Panc1 (cell line): ENCODE measurements at regions not wholly inside any gene's neighbourhood (a gene's known extent, or its start where the extent isn't known, plus 50 kb on each side); places are given as distances from the start of the nearest gene placed in this dataset.

Source experiments
- ATAC-seq: fragments of 200-7000 bp; cut with Tn5 transposase; 2 replicates; pipeline ENCODE4 v1.9.1; 2020; ENCODE audit warnings: mild to moderate bottlenecking, moderate library complexity
- BruUV-seq: library from RNA; stranded (reverse); fragments of 400-500 nt; replicated peaks from 2 replicates; lab custom pipeline; 2021; lab: Mats Ljungman, UMichigan
- CTCF ChIA-PET: fragments of 300-600 bp; sonication (Branson Sonifier 250); formaldehyde crosslinking; loops from one replicate; lab custom pipeline; 2022; ENCODE audit warnings: antibody characterized with exemption; lab: Charles Lee
- POLR2A ChIA-PET: fragments of 300-600 bp; sonication (Branson Sonifier 250); formaldehyde crosslinking; loops from one replicate; lab custom pipeline; 2022; ENCODE audit warnings: antibody characterized with exemption; lab: Charles Lee
- DNase-seq: peaks from one replicate; pipeline ENCODE4 v3.0.0-alpha.2; 2010; ENCODE audit warnings: low read depth, low spot score
- H3K27ac ChIP-seq: 2 replicates; pipeline ENCODE4 v1.5.1; 2011; ENCODE audit warnings: mild to moderate bottlenecking, low read length, inconsistent platforms
- H3K27me3 ChIP-seq: fragments of 200-500 bp; sonication (Bioruptor generic); 2 replicates; pipeline ENCODE4 v1.6.0; 2014; ENCODE audit warnings: low read length, inconsistent platforms; ENCODE audit not compliant: control insufficient read depth, insufficient read depth
- H3K36me3 ChIP-seq: fragments of 200-500 bp; sonication (Bioruptor generic); 2 replicates; pipeline ENCODE4 v1.5.1; 2014; ENCODE audit warnings: inconsistent platforms, mild to moderate bottlenecking, low read length, moderate library complexity; ENCODE audit not compliant: control insufficient read depth, insufficient read depth
- H3K4me1 ChIP-seq: 2 replicates; pipeline ENCODE4 v1.5.1; 2011; ENCODE audit warnings: inconsistent platforms, mild to moderate bottlenecking, low read length, moderate library complexity; ENCODE audit not compliant: control insufficient read depth, insufficient read depth
- H3K4me3 ChIP-seq, 2 experiments: 2 replicates each; pipeline ENCODE4 v1.5.1; 2011 to 2012; ENCODE audit warnings: low read depth in 2 of 2, low read length in 2 of 2, mild to moderate bottlenecking in 2 of 2, inconsistent platforms in 1 of 2, moderate library complexity in 1 of 2
- H3K9me3 ChIP-seq: fragments of 200-500 bp; sonication (Bioruptor generic); 2 replicates; pipeline ENCODE4 v1.5.1; 2014; ENCODE audit warnings: low read depth, mild to moderate bottlenecking, inconsistent platforms, low read length, moderate library complexity; ENCODE audit not compliant: control insufficient read depth, insufficient read depth
- POLR2AphosphoS5 ChIP-seq: IDR thresholded peaks from 2 replicates; pipeline ENCODE4 v1.6.1; 2012; ENCODE audit warnings: mild to moderate bottlenecking, low read depth, low read length, moderate library complexity
- SIN3A ChIP-seq: IDR thresholded peaks from 2 replicates; pipeline ENCODE4 v1.6.1; 2012; ENCODE audit warnings: low read depth, mild to moderate bottlenecking, low read length, moderate library complexity, borderline replicate concordance; ENCODE audit not compliant: insufficient read depth
- TCF7L2 ChIP-seq: IDR thresholded peaks from 2 replicates; pipeline ENCODE4 v1.6.1; 2011; ENCODE audit warnings: mild to moderate bottlenecking, low read depth, low read length, inconsistent platforms
- in situ Hi-C: cut with HindIII; loops from 2 replicates; pipeline ENCODE4 v1.10.0; 2016; ENCODE audit warnings: low sequenced_read_pairs, low pct_unique_long_range_greater_than_20kb
- intact Hi-C: fragments of 100-400 bp; cut with micrococcal nuclease; formaldehyde crosslinking; loops from one replicate; pipeline ENCODE4 v1.10.0; 2022; ENCODE audit not compliant: unreplicated experiment
- TF ChIP-seq, protein P1 (sequence below), 2 experiments: IDR thresholded peaks; 2 replicates each; pipeline ENCODE4 v1.6.1; 2011 to 2012; ENCODE audit warnings: low read depth in 2 of 2, control low read depth in 1 of 2, low read length in 1 of 2, mild to moderate bottlenecking in 1 of 2, moderate library complexity in 1 of 2; ENCODE audit not compliant: insufficient read depth in 1 of 2
- TF ChIP-seq, protein P2 (sequence below): fragments of 450-650 bp; IDR thresholded peaks from 2 replicates; pipeline ENCODE4 v1.5.1; 2017; ENCODE audit warnings: mild to moderate bottlenecking

DNA sequence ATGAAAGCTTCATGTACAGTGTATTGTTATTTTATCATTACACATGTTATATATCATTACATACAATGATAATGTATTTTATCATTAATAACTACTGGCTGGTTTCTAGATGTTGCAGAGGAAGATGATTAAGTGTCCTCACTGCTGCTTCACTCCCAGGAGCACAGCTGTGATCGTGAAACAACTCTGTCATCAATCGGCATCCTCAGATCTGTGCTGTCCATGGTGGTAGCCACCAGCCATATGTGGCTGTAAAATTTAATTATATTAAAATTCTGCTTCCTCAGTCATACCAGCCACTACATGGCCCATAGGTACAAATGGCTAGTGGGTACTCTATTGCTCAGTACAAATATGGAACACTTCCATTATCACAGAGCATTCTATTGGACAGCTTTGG, 379.4 kb upstream of the CFAP20DC start:
- in situ Hi-C loops = no loop called here
- intact Hi-C loops = no loop called here
- no TSS peak for BruUV-seq
- no peaks in the 10 kb centered on the region for H3K4me1 ChIP-seq
- no peak overlapping the region for H3K27ac ChIP-seq
- ChIA-PET CTCF (no interaction called here), POLR2A (no interaction called here)
- no peaks in the 10 kb centered on the region for H3K9me3 ChIP-seq
- no peak overlapping the region for H3K4me3 ChIP-seq
- ATAC-seq (no peak), DNase-seq (no peak)
- H3K36me3 ChIP-seq = no peaks in the 10 kb centered on the region
- no peak for TF ChIP-seq TCF7L2
- TF ChIP-seq POLR2AphosphoS5 = no peak
- no peak for TF ChIP-seq SIN3A
- TF ChIP-seq, protein P1, sequence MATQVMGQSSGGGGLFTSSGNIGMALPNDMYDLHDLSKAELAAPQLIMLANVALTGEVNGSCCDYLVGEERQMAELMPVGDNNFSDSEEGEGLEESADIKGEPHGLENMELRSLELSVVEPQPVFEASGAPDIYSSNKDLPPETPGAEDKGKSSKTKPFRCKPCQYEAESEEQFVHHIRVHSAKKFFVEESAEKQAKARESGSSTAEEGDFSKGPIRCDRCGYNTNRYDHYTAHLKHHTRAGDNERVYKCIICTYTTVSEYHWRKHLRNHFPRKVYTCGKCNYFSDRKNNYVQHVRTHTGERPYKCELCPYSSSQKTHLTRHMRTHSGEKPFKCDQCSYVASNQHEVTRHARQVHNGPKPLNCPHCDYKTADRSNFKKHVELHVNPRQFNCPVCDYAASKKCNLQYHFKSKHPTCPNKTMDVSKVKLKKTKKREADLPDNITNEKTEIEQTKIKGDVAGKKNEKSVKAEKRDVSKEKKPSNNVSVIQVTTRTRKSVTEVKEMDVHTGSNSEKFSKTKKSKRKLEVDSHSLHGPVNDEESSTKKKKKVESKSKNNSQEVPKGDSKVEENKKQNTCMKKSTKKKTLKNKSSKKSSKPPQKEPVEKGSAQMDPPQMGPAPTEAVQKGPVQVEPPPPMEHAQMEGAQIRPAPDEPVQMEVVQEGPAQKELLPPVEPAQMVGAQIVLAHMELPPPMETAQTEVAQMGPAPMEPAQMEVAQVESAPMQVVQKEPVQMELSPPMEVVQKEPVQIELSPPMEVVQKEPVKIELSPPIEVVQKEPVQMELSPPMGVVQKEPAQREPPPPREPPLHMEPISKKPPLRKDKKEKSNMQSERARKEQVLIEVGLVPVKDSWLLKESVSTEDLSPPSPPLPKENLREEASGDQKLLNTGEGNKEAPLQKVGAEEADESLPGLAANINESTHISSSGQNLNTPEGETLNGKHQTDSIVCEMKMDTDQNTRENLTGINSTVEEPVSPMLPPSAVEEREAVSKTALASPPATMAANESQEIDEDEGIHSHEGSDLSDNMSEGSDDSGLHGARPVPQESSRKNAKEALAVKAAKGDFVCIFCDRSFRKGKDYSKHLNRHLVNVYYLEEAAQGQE (IDR thresholded peaks at IDR 0.05; ENCODE audit: insufficient read depth in 1 of 2, low read depth in 2 of 2, low read length in 1 of 2) = no peak
- TF ChIP-seq, protein P2, sequence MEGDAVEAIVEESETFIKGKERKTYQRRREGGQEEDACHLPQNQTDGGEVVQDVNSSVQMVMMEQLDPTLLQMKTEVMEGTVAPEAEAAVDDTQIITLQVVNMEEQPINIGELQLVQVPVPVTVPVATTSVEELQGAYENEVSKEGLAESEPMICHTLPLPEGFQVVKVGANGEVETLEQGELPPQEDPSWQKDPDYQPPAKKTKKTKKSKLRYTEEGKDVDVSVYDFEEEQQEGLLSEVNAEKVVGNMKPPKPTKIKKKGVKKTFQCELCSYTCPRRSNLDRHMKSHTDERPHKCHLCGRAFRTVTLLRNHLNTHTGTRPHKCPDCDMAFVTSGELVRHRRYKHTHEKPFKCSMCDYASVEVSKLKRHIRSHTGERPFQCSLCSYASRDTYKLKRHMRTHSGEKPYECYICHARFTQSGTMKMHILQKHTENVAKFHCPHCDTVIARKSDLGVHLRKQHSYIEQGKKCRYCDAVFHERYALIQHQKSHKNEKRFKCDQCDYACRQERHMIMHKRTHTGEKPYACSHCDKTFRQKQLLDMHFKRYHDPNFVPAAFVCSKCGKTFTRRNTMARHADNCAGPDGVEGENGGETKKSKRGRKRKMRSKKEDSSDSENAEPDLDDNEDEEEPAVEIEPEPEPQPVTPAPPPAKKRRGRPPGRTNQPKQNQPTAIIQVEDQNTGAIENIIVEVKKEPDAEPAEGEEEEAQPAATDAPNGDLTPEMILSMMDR = no peak
- H3K27me3 ChIP-seq = no peaks in the 10 kb centered on the region

DNA sequence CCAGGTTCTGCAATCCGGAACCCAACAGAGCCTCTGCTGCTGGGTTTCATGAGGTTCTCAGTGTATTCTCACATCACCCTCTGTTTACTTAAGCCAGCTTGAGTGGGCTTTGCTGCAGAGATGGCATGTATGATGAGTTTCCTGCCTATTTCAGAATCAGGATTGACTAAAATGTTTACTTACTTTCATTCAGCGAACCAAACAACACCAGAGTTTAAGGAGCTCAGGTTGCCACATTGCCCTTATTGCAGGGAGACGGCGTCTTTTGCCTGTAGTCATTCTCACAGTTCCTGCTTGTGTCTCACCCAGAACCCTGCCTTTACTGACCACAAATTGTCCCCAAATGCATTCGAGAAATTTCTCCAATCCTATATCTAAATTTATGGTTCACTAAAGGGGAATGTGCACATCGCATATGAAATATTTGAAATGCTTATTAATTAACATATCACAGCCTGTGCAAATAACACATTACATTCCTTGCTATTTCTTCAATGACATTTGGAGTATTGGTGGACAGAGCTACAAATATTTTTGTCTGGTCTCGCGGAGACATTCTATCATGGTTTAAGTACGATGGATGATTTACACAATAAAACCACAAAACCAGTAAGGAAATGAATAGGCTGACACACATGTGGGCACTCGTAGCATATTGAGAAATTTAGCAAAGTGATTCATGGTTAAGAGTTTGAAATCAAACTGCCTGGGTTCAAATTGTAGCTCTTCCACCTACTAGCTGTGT, 377.2 kb upstream of the CFAP20DC start:
- CTCF ChIA-PET = no interaction called here
- intact Hi-C loops = no loop called here
- TF ChIP-seq, protein P1 (IDR thresholded peaks at IDR 0.05; ENCODE audit: insufficient read depth in 1 of 2, low read depth in 2 of 2, low read length in 1 of 2) = no peak
- TF ChIP-seq SIN3A (no peak), TCF7L2 (no peak), POLR2AphosphoS5 (no peak)
- TF ChIP-seq, protein P2 = no peak
- no peak overlapping the region for H3K4me3 ChIP-seq
- in situ Hi-C loops = no loop called here
- H3K27me3 ChIP-seq = no peaks in the 10 kb centered on the region
- no peaks in the 10 kb centered on the region for H3K9me3 ChIP-seq
- H3K27ac ChIP-seq = no peak overlapping the region
- no peak for DNase-seq
- no peaks in the 10 kb centered on the region for H3K36me3 ChIP-seq
- ATAC-seq = no peak
- POLR2A ChIA-PET = no interaction called here
- BruUV-seq = no TSS peak
- no peaks in the 10 kb centered on the region for H3K4me1 ChIP-seq
